GM04504 (cell line): ENCODE measurements at regions not wholly inside any gene's neighbourhood (a gene's known extent, or its start where the extent isn't known, plus 50 kb on each side); places are given as distances from the start of the nearest gene placed in this dataset.

Source experiments
- DNase-seq: peaks from one replicate; pipeline ENCODE4 v3.0.0-alpha.2; 2012; ENCODE audit warnings: low read depth

DNA sequence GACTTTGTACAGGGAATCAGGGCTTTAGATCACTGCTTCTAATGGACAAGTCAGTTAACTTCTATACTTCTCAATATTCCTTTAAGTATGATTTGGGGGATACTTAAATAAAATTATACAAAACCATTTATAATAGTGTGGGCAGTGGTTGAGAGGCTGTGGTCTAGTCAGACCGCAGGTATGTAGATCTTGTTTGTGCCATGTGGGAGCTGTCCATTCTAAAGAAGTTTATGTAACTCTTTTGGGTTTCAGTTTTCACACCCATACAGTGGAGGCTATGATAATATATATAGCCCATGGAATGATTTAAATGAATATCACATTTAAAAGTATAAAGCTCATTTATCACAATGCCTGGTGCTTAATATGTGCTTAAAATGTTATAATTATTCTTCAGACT lies 654.3 kb upstream of the KIF2B start:
- no peak for DNase-seq

DNA sequence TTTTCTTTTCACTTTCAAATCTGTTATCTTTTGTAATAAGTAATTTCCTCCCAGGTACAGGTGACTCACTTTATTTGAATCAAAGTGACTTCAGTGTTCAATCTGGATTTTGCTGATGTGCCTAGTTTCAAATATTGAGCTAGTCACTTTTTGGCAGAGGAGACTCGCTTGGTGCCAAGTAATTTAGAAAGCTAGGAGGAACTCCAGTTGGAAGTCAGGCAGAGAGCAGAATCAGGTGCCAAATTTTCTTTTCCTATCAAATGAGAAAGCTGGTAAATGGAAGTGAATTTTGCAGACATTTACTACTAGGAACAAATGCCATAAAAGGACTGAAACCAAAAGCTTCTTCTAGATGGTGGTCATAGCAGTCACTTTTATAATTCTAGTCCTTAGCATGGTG lies 656.0 kb upstream of the KIF2B start:
- no peak for DNase-seq

DNA sequence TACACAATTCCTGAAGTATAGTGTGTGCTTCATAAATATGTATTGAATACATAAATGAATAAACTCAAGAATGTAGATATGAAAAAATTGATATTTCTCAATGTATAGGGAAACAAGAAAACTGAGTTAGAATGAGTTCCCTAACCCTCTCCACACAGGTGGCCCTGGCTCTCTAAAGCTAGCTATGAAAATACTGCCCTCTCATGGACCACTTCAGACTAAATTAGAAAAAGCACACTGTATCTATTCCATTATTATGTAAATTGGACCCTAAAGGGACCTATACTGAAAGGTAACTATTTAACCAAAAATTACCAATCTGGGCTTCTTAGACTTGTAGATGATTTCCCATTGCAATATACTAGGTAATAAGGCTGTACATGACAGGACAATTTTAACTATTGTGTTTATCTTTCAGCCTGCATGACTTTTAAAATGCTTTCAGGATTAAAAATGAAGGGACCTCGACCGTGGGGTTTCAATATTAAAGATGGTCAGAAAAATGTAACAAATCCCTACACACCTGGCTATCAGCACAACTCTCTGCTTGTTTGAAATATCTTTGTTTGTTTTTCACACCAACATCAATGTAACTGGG lies 672.5 kb upstream of the KIF2B start:
- no peak for DNase-seq

DNA sequence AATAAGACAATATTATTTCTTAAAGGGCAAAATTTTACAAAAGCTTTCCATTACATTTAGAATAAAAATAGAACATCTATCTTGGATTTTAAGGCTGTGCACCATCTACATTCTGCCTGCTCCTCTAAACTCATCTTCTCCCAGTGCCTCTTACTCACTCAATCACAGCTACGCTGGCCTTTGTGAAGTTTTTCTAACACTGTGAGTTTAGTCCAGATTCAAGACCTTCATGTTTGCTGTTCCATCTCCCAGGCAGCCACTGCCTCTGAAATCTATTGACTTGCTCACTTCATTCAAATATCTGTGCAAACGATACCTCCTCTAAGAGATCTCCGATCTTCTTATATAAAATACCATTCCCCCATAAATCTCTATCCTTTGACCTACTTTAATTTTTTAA lies 673.4 kb upstream of the KIF2B start:
- DNase-seq, result no peak

DNA sequence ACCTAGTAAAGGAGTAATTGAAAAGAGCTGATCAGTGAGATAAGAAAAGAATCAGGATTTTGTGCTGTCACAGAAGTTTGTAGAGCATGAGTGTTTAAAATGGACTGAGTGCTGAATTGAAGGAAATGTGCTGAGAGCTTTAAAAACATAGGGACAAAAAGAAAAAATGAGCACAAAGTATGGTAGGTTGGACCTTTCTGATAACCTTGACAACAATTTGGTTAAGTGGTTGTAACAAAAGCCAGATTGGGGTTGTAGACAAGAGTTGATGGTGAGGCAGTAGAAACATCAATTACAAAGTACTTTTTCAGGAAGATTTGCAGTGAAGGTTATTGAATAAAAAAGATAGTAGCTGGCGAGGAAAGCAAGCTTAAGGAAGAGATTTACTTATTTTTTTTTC lies 674.7 kb upstream of the KIF2B start:
- no peak for DNase-seq

DNA sequence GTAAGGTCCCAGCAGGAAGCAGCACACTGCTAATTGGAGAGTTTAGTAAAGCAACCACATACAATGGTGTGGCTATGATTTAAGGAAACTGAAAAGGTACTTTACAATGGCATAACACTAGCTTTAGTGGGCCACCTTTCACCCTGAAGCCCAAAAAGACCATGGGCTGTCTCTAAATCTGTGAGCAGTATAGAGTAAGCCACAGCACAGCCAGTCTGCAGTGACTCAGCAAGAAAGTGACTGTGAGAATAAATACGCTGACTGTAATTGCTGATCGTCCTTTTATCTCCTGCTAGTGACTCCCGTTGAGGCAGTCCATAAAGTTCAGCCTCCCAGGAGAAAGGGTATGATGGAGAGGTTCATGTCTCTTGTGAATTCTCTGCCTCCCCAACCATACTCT lies 679.8 kb upstream of the KIF2B start:
- no peak for DNase-seq

GRCh38 chr17:53141731-53142130 lies 681.0 kb upstream of the KIF2B start:
- no peak for DNase-seq

- no peak for DNase-seq
Measured at GRCh38 chr17:53141280-53141679, 681.4 kb upstream of the KIF2B start.

GRCh38 chr17:53137869-53138268 lies 684.9 kb upstream of the KIF2B start:
- DNase-seq, result no peak

DNA sequence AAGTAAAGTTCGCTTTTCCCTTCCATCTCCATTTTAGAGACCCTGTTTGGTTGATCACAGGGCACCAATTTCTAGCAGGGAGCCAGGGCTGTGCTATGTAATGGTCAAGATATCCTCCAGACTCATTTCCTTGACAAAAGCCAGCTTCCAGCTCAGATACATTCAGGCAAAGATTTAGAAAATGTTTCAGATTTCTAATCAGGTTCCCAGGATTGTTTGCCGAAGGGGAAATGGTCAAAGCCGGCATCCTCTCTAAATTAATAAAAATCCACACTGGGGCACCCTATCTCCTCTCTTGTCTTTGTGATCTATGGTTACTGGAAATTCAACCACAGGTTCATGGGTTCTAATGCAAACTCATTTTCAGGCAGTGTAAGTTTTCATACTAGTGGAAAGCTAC lies 686.8 kb upstream of the KIF2B start:
- no peak for DNase-seq

- DNase-seq, result no peak
Measured at GRCh38 chr17:53134548-53134947, 688.2 kb upstream of the KIF2B start.

DNA sequence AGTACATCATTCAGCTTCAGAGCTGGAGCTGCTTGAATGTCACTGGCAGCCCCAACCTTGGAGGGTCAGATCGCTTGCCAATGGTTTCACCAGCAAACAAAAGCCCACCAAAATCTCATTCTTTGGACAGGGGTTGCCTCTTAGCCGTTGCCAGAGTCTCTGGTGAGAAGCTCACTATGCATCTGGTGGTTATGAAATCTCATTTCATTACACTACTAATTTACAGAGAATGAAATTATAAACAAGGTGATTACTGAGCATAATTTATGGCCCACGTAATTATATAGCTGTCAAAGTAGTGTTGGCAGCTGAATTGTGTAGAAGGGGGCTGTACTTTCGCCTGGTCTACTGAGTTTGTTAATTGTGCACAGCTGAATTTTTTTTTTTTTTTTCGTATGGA lies 688.9 kb upstream of the KIF2B start:
- DNase-seq, result no peak

DNA sequence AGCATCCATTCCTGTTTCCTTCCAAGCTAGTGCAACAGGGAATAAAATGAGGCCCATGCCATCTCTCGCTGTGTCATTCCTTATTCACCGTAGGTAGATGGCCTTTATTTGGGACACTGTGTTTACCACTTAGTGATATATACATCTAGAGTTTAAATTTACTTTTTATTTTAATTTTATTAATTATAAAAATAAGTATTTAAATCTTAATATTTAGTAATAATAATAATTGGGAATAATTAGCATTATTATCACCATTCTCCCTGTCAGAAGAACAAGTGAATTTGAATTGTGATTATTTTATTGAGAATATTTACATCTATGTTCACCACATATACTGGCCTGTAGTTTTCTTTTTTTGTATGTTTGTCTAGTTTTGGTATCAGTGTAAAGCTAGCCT lies 692.9 kb upstream of the KIF2B start:
- DNase-seq, result no peak

DNA sequence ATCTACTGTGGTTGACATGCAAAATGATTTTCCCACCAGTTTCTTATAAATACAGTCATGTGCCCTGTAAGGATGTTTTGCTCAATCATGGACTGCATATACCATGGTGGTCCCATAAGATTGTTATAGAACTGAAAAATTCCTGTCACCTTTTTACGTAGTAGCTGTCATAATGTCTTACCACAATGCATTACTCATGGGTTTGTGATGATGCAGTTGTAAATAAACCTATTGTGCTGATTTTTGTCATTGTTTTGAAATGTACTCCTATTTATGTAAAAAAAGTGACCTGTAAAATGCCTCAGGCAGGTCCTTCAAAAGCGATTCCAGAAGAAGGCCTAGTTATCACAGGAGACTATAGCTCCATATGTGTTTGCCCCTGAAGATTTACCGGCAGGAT lies 695.4 kb upstream of the KIF2B start:
- no peak for DNase-seq

DNA sequence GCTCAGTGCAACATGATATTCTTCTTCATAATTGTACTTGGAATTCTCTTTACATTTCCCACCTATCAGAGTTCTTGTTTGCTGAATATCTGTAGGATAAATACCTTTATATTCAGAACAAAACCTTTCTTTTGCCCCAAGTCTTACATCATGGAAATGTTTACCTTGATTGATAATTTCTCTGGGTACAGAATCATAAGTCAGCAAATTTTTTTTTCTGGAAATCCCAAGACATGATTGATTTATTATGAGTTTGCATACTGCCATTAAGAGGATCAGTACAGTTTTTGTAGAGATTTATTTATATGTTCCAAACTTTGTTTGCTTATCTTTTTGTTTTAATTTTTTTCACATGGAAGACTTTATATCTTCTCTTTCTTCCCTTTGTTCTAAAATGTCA lies 699.8 kb upstream of the KIF2B start:
- no peak for DNase-seq

- no peak for DNase-seq
Measured at GRCh38 chr17:53119773-53120172, 703.0 kb upstream of the KIF2B start.

DNA sequence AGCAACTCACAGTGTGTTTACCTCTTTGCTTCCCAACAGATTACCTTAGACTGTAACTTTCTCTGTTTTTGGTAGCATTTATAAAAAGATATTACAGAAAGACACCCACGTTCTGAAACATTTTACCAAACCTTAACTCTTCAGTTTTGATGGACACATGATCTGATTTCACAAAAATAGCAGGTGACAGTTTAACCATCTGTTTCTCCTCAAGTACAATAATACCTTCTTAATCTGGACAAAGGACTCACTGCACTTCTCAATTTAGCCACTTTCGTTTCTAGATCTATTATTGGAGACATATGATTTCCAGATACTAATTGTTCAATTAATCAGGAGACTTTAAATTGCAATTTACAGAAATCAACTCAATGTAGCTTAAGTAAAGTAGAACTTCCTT lies 703.8 kb upstream of the KIF2B start:
- DNase-seq, result no peak

DNA sequence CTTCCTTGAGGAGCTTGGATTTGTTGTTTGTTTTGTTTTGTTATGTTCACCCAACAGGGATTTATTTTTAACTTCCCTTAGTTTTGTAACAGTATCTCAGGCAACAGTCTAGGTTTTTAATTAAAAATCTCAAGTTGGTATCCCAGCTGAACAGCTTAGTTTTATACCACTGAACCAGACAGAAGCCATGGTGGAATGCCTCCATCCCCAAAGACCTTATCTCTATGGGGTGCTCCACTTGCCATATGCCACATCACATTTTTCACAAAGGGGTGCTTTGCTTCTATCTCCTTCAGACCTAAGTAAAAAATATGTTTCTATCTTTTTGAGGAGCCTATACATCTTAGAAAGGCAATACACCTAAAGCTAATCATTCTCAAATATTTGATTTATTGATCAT lies 715.8 kb upstream of the KIF2B start:
- no peak for DNase-seq

DNA sequence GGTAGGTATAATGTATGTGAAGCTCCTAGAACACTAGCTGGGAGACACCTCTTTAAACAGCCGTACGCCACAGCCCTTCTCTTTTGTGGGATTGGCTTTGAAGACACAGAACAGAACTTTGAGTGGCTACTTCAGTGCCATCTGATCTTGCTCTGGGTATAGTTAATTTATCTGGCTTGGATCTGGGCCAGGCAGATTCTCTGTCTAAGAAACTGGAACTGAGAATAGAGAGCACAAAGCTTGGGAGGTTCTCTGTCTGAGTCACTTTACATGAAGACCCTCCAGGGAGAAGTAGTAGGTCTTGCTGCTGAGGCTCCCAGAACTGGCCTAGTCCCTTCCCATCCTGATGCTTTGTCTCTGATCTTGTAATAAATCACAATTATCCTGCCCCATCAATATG lies 721.0 kb upstream of the KIF2B start:
- no peak for DNase-seq

DNA sequence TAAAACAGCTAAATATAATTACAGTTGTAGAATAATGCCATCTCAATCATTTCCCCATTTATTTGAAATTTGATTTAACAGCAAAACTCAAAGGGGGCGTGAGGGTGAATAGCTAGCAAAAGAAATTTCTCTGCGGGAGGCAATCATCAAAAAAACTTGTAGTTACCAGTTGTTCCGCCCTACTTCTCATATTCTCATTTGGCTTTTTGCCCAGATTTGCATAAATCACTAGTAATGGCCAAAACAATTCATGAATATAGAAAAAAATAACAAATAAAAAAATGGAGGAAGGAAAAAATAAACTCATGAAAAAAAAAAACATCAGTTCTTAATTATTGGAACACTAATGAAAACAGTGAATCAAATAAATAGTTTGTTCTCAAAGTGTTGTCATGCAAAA lies 722.6 kb upstream of the KIF2B start:
- no peak for DNase-seq

DNA sequence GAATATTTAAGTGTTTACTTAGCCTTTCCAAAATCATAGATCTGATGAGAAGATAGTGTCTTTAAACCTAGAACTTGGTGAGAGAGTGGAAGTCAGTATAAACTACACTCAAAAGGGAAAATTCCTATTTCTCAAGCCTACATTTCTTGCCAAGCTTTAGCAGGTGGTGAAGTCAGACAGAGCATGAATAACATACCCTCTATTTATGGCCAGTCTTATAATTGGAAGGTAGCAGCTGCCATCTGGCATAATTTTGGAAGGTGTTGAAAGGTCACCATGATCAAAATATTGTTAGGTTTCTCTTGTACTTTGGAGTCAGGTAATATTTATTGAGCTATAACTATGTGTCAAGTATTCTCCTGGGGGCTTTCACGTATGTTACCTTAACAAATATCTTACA lies 729.3 kb upstream of the KIF2B start:
- DNase-seq, result no peak

GRCh38 chr17:53092072-53092471 lies 730.7 kb upstream of the KIF2B start:
- no peak for DNase-seq

DNA sequence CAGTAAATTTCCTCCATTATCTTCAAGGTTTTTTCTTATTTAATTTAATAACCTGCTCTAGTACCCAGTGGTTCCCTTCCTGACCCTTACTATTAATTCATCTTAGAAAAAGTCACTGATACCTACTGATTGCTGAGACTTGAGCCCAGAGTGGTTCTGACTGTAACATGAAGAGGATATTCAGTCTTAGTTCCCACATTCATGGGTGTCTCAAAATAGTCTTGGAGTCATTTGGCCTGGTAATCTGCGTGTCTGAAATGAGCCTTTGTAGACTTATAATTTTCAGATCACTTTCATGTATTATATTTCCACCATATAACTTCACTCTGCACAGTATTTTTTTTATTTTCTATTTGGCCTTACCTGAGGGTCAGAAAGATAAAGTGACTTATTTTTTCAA lies 732.0 kb upstream of the KIF2B start:
- no peak for DNase-seq

DNA sequence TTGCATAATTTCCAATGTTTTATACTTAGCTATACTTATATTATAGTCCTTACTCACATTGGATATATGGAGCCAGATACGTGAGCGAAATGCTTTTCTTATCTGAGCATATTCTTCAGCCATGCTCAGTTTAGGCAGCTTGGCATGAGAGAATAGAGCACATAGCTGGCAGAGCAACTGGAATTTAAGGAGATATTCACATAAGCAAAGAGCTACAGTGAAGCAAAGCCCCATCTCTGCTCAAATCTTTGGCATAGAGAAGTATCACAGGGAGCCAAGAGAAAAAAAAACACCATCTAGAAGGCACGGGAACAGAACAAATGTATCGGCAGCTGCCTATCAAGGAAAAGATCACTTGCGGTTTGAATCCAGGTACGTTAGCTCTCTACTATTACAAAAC lies 734.2 kb upstream of the KIF2B start:
- no peak for DNase-seq

DNA sequence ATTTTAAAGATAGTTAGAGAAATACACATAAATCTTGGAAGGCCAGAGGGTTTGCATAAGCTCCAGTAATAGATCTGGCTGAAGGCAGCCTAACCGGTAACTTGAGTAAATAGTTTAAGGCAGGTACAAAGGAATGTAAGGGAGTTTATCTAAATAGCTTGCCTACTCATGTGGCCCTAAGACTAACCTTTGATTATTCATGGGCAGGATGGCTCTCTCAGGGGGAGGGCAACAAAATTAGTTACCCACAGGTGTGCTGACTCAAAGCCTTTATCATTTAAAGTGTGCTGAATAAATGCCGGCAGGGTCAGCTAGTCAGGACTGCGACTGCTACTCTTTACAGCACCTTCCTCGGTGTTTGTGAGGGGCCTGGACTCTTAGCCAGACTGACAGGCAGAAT lies 761.3 kb upstream of the KIF2B start:
- no peak for DNase-seq
